ENCODE measurements at regions not wholly inside any gene's neighbourhood (a gene's known extent, or its start where the extent isn't known, plus 50 kb on each side); places are given as distances from the start of the nearest gene placed in this dataset.

- DNase-seq (ENCODE audit: low read depth, low spot score), result no peak
- H3K4me3 ChIP-seq (ENCODE audit: low read length), result no peak overlapping the region
Observed at GRCh38 chr4:54818481-54818880, 160.7 kb downstream of the KIT start.

- no peak for DNase-seq (ENCODE audit: low read depth, low spot score)
Observed at GRCh38 chr4:54813674-54814073, 155.9 kb downstream of the KIT start.

GRCh38 chr4:54806351-54806750 is 148.6 kb downstream of the KIT start:
- no peak overlapping the region for H3K4me3 ChIP-seq (ENCODE audit: low read length)
- no peak for DNase-seq (ENCODE audit: low read depth, low spot score)

More at GRCh38 chr4:54813674-54814073, 155.9 kb downstream of the KIT start:
- no peak overlapping the region for H3K4me3 ChIP-seq (ENCODE audit: low read length)

- DNase-seq (ENCODE audit: low read depth, low spot score), result no peak
- no peak overlapping the region for H3K4me3 ChIP-seq (ENCODE audit: low read length)
Observed at GRCh38 chr4:54802336-54802735, 144.6 kb downstream of the KIT start.

- no peak overlapping the region for H3K4me3 ChIP-seq (ENCODE audit: low read length)
- peak; percentile 20 for DNase-seq (ENCODE audit: low read depth, low spot score)
Observed at GRCh38 chr4:54800831-54801530, 143.2 kb downstream of the KIT start.

GRCh38 chr4:54794579-54794978 is 136.8 kb downstream of the KIT start:
- no peak for DNase-seq (ENCODE audit: low read depth, low spot score)
- H3K4me3 ChIP-seq (ENCODE audit: low read length), result no peak overlapping the region

- peak; percentile 8 for DNase-seq (ENCODE audit: low read depth, low spot score)
- H3K4me3 ChIP-seq (ENCODE audit: low read length), result no peak overlapping the region
Observed at GRCh38 chr4:54793856-54794422, 136.2 kb downstream of the KIT start.
